ENCODE measurements at regions not wholly inside any gene's neighbourhood (a gene's known extent, or its start where the extent isn't known, plus 50 kb on each side); places are given as distances from the start of the nearest gene placed in this dataset.

- no peak for TF ChIP-seq CTCF (conservative IDR thresholded peaks at IDR 0.05; ENCODE audit: low read length)
- no peak for TF ChIP-seq EZH2phosphoT487 (IDR thresholded peaks at IDR 0.05; ENCODE audit: borderline replicate concordance)
Observed at GRCh38 chr6:28785962-28786679, 137.7 kb downstream of the TRIM27 start.
